Stomach (tissue), 4 donors: ENCODE measurements at regions not wholly inside any gene's neighbourhood (a gene's known extent, or its start where the extent isn't known, plus 50 kb on each side); places are given as distances from the start of the nearest gene placed in this dataset.

Experiments used
- EP300 ChIP-seq: sonication (generic); formaldehyde crosslinking; IDR thresholded peaks from one replicate; pipeline ENCODE4 v1.6.1; 2017; ENCODE audit warnings: antibody characterized with exemption
- POLR2A ChIP-seq, 4 donors: fragments of 450-650 bp; IDR thresholded peaks; one replicate each; pipeline ENCODE4 v1.6.1; 2016; ENCODE audit warnings: antibody characterized with exemption in 4 of 4, control low read depth in 2 of 4, mild to moderate bottlenecking in 1 of 4, moderate library complexity in 1 of 4
- TF ChIP-seq, protein P1 (sequence below), 7 experiments: fragments of 450-650 bp in 4 of 7; fragments of 200-600 bp in 3 of 7; sonication (generic) in 3 of 7; IDR thresholded peaks; one replicate each; pipeline ENCODE4 v1.5.1; 2016 to 2019; ENCODE audit warnings: antibody characterized with exemption in 7 of 7, control low read depth in 2 of 7, mild to moderate bottlenecking in 1 of 7

DNA sequence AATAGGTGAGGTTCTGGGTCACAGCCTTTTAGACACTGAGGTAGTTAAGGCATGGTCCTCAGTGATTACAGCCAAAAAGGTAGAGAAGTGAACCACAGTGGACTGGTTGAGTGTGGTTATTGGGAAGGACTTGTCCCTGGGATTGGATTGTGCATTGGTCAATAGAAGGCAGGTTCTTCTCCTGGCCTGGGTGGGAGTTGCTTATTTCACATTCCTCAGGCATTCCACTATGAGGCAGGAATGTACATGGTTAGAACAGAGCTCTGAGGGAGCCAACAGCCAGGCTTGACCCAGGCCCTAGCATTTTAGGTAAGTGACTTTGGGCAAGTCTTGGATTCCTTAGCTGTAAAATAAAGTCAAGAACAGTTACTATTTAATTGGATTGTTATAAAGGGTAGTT lies 97.9 kb upstream of the MARK1 start:
- TF ChIP-seq, protein P1, sequence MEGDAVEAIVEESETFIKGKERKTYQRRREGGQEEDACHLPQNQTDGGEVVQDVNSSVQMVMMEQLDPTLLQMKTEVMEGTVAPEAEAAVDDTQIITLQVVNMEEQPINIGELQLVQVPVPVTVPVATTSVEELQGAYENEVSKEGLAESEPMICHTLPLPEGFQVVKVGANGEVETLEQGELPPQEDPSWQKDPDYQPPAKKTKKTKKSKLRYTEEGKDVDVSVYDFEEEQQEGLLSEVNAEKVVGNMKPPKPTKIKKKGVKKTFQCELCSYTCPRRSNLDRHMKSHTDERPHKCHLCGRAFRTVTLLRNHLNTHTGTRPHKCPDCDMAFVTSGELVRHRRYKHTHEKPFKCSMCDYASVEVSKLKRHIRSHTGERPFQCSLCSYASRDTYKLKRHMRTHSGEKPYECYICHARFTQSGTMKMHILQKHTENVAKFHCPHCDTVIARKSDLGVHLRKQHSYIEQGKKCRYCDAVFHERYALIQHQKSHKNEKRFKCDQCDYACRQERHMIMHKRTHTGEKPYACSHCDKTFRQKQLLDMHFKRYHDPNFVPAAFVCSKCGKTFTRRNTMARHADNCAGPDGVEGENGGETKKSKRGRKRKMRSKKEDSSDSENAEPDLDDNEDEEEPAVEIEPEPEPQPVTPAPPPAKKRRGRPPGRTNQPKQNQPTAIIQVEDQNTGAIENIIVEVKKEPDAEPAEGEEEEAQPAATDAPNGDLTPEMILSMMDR (IDR thresholded peaks at IDR 0.05), result no peak
- TF ChIP-seq EP300 (no peak), POLR2A (IDR thresholded peaks at IDR 0.05) (no peak)
